HuH-7 (cell line): ENCODE measurements at regions not wholly inside any gene's neighbourhood (a gene's known extent, or its start where the extent isn't known, plus 50 kb on each side); places are given as distances from the start of the nearest gene placed in this dataset.
"Not testable (repeated sequence)": the region's sequence is repeated elsewhere in the genome, so short reads cannot be mapped to it uniquely, and the experiment has no call there.

Source experiments
- DNase-seq: peaks from one replicate; pipeline ENCODE4 v3.0.0; 2011; ENCODE audit warnings: low spot score

- DNase-seq = no peak
These were observed 280.0 kb upstream of the CRY1 start for GRCh38 chr12:107373238-107373809.

- no peak for DNase-seq
These were observed 281.0 kb upstream of the CRY1 start for GRCh38 chr12:107374161-107374840.

- DNase-seq = no peak
These were observed 281.9 kb upstream of the CRY1 start for GRCh38 chr12:107375231-107375630.

- no peak for DNase-seq
These were observed 284.4 kb upstream of the CRY1 start for GRCh38 chr12:107377596-107378385.

- DNase-seq = no peak
These were observed 285.3 kb upstream of the CRY1 start for GRCh38 chr12:107378609-107379008.

GRCh38 chr12:107379142-107379851 is 285.9 kb upstream of the CRY1 start:
- not testable (repeated sequence) for DNase-seq

- no peak for DNase-seq
These were observed 286.7 kb upstream of the CRY1 start for GRCh38 chr12:107379852-107380567.

- DNase-seq = no peak
These were observed 291.3 kb upstream of the CRY1 start for GRCh38 chr12:107384645-107385044.

GRCh38 chr12:107385509-107385908 is 292.2 kb upstream of the CRY1 start:
- no peak for DNase-seq

GRCh38 chr12:107386569-107386968 is 293.2 kb upstream of the CRY1 start:
- no peak for DNase-seq

GRCh38 chr12:107388263-107388662 is 294.9 kb upstream of the CRY1 start:
- DNase-seq = no peak

- DNase-seq = no peak
These were observed 295.2 kb upstream of the PWP1 start for GRCh38 chr12:107390414-107390813.

- DNase-seq = no peak
These were observed 292.4 kb upstream of the PWP1 start for GRCh38 chr12:107393043-107393717.

- no peak for DNase-seq
These were observed 290.9 kb upstream of the PWP1 start for GRCh38 chr12:107394693-107395092.

- no peak for DNase-seq
These were observed 289.8 kb upstream of the PWP1 start for GRCh38 chr12:107395817-107396216.

- no peak for DNase-seq
These were observed 288.6 kb upstream of the PWP1 start for GRCh38 chr12:107396991-107397390.

GRCh38 chr12:107397890-107398500 is 287.6 kb upstream of the PWP1 start:
- no peak for DNase-seq

- DNase-seq = no peak
These were observed 286.6 kb upstream of the PWP1 start for GRCh38 chr12:107399046-107399445.

GRCh38 chr12:107400686-107401447 is 284.7 kb upstream of the PWP1 start:
- DNase-seq = no peak
